H4 (cell line): ENCODE measurements at regions not wholly inside any gene's neighbourhood (a gene's known extent, or its start where the extent isn't known, plus 50 kb on each side); places are given as distances from the start of the nearest gene placed in this dataset.
A peak's percentile ranks its signal among the peaks of the same experiment; 100 is the strongest.
"Not testable (repeated sequence)": the region's sequence is repeated elsewhere in the genome, so short reads cannot be mapped to it uniquely, and the experiment has no call there.

ENCODE experiments used
- DNase-seq: peaks from one replicate; pipeline ENCODE4 v3.0.0-alpha.2; 2015; ENCODE audit warnings: low spot score

DNA sequence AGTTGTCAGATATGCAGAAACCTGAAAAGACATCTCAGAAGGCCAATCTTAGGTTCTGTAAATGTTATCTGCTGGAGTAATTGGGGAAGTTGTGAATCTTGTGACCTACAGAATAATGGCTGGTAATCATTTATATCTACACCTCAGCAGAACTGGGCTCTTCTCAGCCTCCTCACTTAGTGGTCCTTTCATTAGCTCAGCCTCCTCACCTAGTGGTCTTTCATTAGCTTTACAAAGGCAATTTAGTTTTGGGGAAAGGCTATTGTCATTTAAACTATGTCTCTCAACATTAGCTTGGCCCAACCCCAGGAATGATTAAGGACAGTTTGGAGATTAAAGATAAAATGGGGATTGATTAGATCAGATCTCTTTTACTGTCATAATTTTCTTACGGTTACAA lies 284.2 kb upstream of the SGCD start:
- no peak for DNase-seq

DNA sequence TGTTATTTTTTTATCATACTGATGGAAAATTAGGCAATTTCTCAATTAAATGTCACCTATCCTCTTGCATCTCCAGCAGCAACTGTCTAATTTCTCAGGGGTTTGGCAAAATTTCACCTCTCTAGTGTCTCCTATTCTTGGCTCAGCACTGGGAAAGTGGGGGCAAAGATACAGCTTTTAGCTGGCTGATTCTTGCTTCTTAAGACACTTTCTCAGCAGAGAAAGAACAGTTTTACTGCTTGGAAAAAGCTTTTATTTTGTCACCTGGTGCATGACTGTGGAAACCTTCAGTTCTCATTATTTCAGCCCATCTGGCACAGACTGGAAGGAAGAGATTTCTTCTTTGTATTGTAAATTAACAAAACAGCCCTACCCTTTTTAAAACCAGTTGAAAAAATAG lies 283.6 kb upstream of the SGCD start:
- DNase-seq, result no peak

DNA sequence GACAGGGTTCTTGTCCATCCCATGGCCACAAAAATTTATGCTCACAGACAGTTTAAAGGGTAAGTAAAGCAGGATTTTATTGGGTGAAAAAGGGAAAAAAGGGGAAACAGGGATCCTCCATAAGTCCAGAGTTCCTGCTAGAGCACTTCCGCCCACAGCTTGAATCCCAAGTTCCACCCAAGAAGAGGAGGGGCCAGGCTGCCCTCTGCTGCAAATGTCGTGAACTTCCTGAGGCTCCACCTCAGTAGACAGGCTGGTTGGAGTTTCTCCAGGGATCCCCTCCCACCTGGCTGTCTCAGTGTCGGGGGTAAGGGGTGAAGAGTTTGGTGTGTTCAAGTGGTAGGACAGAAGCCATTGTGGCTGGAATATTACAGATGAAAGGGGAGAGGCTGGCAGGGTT lies 275.0 kb upstream of the SGCD start:
- DNase-seq, result no peak

- no peak for DNase-seq
Measured at GRCh38 chr5:156052656-156053055, 274.3 kb upstream of the SGCD start.

- no peak for DNase-seq
Measured at GRCh38 chr5:156053056-156053455, 273.9 kb upstream of the SGCD start.

- DNase-seq, result no peak
Measured at GRCh38 chr5:156076912-156077311, 250.1 kb upstream of the SGCD start.

GRCh38 chr5:156087577-156088110 lies 239.3 kb upstream of the SGCD start:
- DNase-seq, result no peak

- not testable (repeated sequence) for DNase-seq
Measured at GRCh38 chr5:156089955-156090940, 236.7 kb upstream of the SGCD start.

GRCh38 chr5:156093024-156093423 lies 233.9 kb upstream of the SGCD start:
- DNase-seq, result no peak

DNA sequence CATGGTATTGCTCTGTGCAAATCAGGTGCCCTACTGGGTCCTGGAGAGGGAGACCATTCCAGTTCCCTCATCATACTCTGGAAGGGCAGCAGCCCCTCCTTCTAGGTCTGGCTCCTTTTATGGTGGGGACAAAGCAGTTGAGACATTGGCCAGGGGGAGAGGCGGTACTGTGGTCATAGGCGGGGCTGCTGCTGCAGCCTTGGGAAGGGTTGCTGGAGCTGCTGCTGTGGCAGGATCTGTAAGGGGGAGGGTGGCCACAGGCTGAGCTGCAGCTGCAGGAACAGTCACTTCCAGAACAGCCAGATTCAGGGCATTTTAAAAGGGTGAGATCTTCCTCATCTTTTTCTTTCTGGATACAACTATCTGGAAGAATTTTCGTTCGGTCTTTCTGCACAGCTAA lies 233.0 kb upstream of the SGCD start:
- DNase-seq, result no peak

DNA sequence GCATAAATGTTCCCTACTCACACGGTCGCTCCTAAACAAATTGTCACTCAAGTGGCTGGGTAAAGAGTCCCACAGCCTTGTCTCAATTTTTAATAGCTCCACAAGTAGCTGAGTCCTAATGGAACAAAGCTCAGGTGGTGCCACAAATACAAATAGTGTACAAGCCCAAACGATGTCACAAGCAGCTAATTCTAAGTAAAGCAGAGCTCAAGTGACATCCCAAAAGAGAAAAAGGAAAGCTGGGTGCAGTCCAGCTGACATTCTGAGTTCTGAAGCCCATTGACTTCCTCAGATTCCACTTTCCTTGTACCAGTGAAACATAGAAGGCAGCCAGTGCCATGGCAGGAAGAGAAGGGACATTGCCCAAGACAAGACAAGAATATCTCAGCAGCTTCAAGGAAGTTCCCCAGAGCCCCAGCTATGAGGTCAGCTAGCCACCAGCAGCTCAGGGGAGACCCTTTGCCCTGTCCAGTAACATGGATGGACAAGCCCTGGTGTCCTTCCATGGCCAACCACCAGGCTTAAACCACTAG lies 231.2 kb upstream of the SGCD start:
- DNase-seq, result no peak

- no peak for DNase-seq
Measured at GRCh38 chr5:156096259-156096658, 230.7 kb upstream of the SGCD start.

GRCh38 chr5:156103155-156103885 lies 223.6 kb upstream of the SGCD start:
- no peak for DNase-seq

DNA sequence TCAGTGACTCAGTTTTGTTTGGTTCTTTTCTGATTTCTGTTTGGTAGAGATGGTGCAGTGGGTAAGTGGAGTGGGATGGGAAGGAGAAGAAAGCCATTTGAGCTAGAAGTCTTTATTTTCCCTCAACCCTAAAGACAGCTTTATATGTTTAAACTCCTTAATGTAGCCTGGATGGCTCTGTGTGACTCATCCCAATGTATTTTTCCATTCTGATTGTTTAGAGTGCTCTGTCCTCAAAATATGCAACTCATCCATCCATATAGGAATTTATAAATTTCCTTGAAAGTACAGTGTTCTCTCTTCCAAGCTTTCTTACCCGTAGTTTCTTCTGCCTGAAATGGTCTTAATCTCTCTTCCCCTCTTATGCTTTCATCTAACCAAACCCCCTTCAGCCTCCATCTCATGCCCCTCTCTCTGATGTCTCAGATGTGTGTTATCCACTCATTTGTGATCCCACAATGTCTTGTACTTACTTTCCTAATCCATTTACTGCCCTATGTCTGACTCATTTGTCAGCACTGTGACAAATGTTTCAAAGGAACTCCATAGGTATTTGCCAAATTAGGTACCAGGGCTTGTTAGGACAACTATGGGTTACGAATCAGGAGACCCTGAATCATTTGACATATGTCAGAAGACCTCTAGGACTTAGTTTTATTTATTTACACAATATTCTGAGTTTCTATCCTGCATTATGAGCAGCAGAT lies 217.5 kb upstream of the SGCD start:
- no peak for DNase-seq

GRCh38 chr5:156119692-156120091 lies 207.3 kb upstream of the SGCD start:
- no peak for DNase-seq

GRCh38 chr5:156120777-156121176 lies 206.2 kb upstream of the SGCD start:
- peak; percentile 3 for DNase-seq

DNA sequence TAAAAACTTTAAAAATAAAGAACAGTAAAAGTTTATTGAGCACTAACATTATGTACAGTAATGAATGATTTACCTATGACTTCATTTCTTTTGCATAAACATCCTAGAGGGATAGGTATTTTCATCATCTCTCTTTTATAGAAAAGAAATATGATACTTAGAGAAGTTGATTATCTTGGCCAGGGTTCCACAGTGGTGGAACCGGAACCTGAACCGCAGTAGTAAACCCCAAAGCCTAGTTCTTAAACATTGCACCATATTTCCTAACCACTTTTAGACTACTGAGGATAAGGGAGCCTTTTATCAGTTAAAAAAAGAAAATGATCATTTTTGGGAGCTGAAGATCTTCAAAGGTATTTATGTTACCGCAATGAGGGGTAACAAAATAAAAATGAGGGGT lies 205.7 kb upstream of the SGCD start:
- peak; percentile 4 for DNase-seq

- no peak for DNase-seq
Measured at GRCh38 chr5:156121882-156122281, 205.1 kb upstream of the SGCD start.

- DNase-seq, result no peak
Measured at GRCh38 chr5:156124708-156125107, 202.3 kb upstream of the SGCD start.

- no peak for DNase-seq
Measured at GRCh38 chr5:156125118-156125517, 201.8 kb upstream of the SGCD start.

- no peak for DNase-seq
Measured at GRCh38 chr5:156126716-156127115, 200.2 kb upstream of the SGCD start.

DNA sequence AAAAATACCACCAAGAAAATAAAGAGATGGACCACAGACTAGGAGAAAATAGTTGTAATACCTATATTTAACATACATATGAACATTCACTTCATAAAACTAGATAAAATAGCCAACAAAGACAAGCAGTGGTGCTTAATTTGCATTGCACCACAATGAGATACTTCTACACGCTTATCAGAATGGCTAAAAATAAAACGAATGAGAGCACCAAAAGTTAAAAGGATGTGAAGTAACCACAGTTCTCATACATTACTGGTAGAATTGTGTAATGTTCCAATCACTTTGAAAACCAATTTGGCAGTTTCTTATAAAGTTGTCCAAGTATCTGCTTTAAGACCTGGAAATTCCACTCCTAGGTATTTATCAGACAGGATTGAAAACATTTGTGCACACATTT lies 198.9 kb upstream of the SGCD start:
- no peak for DNase-seq
